HG02763 (cell line): ENCODE measurements at regions not wholly inside any gene's neighbourhood (a gene's known extent, or its start where the extent isn't known, plus 50 kb on each side); places are given as distances from the start of the nearest gene placed in this dataset.
"Not testable (repeated sequence)": the region's sequence is repeated elsewhere in the genome, so short reads cannot be mapped to it uniquely, and the experiment has no call there.

Experiments
- ATAC-seq: cut with Tn5 transposase; IDR thresholded peaks from one replicate; pipeline ENCODE4 v1.9.1; 2021; ENCODE audit warnings: mild to moderate bottlenecking, moderate library complexity; ENCODE audit not compliant: unreplicated experiment

- not testable (repeated sequence) for ATAC-seq
Measured at GRCh38 chr11:67779189-67779875, 104.9 kb upstream of the ALDH3B2 start.

GRCh38 chr11:67776852-67777520, 102.6 kb upstream of the ALDH3B2 start:
- ATAC-seq: no peak

DNA sequence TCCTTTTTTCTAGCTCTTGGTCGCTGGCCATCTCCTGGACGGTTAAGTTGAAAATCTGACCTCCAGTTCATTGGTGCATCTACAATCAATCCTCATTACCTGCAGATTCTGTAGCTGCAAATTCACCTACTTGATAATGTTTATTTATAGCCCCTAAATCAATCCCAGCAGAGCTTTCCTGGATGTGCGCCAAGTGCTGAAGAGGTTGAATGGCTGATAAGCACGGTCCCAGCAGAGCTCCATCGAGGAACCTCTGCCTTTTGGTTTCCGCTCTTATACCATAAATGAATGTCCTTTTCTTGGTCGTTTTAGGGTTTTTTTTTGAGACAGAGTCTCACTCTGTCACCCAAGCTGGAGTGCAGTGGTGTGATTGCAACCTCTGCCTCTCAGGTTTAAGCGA, 99.8 kb upstream of the ALDH3B2 start:
- not testable (repeated sequence) for ATAC-seq

DNA sequence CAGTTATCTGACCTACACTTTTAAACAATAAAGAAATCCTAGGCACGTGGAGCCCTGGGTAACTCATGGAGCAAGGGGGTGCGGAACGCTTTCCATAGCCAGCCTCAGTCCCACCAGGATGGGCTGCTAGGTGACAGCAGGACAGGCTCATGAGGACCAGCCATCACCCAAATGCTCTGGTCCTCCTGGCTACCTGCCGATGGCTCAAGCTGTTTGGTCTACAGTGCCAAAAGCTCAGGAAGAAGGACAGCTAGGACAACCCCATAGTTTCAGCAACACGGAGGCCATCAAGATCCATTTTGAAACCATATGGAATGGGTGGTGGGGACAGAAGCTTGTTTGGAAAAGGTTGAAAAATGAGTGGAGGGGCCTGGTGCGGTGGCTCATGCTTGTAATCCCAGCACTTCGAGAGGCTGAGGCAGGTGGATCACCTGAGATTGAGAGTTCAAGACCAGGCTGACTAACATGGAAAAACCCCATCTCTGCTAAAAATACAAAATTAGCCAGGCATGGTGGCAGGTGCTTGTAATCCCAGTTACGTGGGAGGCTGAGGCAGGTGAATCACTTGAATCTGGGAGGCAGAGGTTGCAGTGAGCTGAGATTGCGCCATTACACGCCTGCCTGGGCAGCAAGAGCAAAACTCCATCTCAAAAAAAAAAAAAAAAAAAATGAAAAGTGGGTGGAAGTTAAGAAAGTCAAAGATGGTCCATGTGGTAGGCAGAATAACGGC, 93.7 kb upstream of the ALDH3B2 start:
- ATAC-seq: not testable (repeated sequence)

- not testable (repeated sequence) for ATAC-seq
Measured at GRCh38 chr11:67761211-67761610, 86.8 kb upstream of the ALDH3B2 start.

DNA sequence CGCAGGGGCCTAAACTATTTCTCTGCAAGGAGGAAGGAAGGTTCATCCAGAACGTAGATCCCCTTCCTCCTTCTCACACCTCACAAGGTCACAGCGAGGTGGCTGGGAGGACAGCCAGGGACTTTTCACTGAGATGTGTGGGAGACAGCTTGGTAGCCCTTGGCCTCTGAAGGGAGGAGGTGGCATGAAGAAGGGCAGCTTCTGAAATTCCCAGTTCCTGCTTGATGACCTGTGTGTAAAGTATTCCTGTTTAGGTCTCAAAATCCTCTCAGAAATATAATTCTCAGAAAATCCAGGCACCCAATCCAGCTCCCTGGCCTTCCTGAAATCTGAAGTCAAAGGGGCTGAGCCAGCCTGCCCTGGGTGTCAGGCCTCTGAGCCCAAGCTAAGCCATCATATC, 84.9 kb upstream of the ALDH3B2 start:
- ATAC-seq: not testable (repeated sequence)

DNA sequence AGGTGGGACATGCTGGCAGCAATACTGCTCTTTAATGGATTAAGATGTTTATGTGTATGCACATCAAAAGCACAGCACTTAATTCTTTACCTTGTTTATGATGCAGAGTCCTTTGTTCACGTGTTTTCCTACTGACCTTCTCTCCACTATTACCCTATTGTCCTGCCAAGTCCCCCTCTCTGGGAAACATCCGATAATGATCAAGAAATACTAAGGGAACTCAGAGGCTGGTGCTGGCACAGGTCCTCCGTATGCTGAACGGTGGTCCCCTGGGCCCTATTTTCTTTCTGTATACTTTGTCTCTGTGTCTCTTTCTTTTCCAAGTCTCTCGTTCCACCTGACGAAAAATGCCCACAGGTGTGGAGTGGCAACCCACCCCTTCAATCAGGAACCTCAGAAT, 84.0 kb upstream of the ALDH3B2 start:
- not testable (repeated sequence) for ATAC-seq

- not testable (repeated sequence) for ATAC-seq
Measured at GRCh38 chr11:67758009-67758408, 83.6 kb upstream of the ALDH3B2 start.

DNA sequence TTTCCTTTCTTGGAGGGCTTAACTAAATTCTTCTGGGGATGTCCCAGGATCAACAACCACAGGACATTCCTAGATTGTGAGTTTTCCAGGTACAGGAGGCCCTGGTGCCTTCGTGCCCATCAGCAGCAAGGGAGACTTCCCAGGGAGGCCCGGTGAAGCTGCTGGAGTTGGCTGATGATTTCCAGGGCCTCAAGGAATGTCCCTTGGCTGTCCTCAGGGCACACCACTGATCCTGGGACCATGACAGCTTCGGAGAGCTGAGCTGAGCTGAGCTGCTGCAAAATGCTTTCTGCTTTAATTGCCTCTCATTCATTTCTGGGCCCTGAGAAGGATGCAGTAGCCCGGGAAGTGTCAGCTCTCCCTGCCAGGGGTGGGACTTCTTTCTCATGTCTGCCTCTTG, 79.4 kb upstream of the ALDH3B2 start:
- ATAC-seq: not testable (repeated sequence)

- no peak for ATAC-seq
Measured at GRCh38 chr11:67745181-67745726, 70.8 kb upstream of the ALDH3B2 start.

GRCh38 chr11:67744231-67744630, 69.8 kb upstream of the ALDH3B2 start:
- ATAC-seq: not testable (repeated sequence)

DNA sequence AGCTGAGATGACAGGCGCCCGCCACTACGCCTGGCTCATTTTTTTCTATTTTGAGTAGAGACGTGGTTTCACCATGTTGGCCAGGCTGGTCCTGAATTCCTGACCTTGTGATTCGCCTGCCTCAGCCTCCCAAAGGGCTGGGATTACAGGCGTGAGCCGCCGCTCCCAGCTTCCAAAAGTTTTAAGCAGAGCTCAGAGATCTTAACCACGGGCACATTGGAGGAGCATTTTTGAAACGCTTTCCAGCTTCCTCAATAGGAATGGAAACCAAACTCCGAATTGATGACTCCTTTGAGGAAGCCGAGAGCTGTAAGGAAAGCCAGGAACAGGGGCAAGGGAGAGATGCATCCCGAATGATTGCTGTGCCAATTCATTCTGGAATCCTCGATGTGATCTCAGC, 63.8 kb upstream of the ALDH3B2 start:
- not testable (repeated sequence) for ATAC-seq

DNA sequence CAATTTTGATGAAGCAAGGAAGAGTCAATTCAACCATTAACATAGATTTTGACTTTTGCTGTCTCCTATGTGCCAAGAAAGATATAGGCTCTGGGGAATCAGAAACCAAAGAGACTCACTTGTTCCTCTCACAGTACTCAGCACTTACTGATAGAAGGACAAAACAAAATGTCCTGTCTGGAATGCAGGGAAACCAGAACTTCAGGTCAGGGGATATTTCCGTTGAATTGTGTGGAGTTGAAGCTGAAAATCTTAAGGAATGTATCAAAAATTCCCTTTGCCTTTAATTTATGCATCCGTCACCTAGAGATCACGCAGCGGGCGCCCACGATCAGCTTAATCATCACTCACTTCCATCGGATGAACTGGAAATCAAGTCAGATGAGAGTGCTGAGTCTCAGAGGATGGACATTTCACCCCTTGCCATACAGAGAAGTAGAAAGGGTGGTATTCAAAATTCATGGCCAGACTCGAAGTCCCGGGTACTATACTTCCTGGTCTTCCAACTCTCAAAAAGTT, 63.2 kb upstream of the ALDH3B2 start:
- ATAC-seq: not testable (repeated sequence)

DNA sequence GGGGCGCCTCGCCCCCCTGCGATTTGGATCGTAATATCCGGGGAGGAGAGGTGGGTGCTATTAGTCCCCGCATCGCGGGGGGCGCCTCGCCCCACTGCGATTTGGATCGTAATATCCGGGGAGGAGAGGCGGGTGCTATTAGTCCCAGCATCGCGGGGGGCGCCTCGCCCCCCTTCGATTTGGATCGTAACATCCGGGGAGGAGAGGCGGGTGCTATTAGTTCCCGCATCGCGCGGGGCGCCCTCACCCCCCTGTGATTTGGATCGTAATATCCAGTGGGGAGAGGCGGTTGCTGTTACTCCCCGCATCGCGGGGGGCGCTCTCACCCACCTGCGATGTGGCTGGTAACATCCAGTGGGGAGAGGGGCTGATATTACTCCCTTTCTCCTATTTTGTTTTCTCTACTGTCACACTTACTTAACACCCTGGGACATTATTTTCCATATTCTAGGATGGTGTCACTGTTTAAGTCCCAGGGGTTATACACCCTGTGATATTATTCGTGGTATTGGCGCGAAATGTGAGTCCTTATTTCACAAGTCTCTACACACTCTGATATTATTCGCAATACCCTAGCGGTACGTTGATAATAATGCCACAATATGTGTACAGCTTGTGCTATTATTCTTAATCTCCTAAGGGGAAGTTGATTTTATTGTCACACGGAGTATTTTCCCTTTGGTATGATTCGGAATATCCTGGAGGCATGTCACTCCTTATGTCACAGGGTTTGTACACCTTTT, 57.8 kb upstream of the ALDH3B2 start:
- no peak for ATAC-seq

DNA sequence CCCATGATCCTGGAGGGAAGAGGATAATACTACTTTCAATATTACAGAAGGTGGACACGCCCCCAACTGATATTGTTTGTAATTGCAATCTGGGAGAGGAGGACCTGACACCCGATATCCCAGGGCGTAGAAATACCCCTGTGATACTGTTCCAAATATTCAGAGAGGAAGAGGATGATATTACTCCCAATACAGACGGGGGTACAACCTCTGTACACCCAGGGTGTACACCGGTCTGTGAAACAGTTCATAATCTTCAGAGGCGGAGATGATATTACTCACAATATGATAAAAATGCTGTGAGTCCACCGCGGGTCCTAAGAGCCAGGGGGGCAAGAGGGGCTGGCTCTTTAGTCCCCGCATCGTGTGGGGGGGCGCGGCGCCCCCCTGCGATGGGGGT, 57.2 kb upstream of the ALDH3B2 start:
- ATAC-seq: no peak

GRCh38 chr11:67728163-67728571, 53.7 kb upstream of the ALDH3B2 start:
- ATAC-seq: not testable (repeated sequence)

DNA sequence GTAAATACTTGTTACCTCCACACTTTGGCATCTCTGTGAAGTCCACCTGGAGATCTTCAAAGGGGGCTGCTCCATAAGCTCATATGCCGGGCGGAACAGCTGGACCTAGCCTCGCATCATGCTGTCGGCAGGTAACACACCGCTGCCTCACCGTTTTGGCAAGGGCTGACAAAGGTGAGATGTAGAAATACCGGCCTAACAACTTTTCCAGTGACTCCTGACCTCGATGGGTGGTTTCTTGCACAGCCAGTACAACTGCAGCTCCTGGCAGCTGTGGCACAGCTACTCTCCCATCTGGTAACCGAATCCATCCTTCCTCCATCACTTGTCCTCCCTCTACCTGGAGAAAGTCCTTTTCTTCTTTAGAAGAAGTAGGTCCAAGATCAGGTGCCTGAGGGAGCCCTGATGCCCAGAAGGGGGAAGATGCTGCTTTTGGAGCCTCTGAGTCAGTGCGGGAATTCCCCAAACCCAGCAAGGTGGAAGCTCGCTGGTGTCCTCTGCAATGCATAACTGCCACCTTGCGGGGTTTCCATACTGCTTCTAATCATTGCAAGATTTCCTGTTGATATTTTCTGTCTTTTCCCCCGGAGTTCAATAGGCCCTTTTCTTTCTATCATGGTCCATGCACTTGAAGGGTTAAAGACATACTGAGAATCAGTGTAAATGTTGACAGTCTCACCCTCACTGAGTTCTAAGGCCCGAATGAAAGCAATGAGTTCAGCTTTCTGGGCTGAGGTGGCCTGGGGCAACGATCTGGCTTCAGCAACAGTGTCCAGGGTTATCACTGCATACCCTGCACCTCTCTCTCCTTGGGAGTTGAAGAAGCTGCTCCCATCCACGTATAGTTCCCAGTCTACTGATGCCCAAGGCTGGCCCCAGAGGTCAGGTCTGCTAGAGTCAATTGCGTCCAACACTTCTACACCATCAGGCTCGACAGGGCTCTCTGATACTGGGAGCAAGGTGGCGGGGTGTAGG, 52.9 kb upstream of the ALDH3B2 start:
- ATAC-seq: not testable (repeated sequence)
